HEK293 (cell line): ENCODE measurements at regions not wholly inside any gene's neighbourhood (a gene's known extent, or its start where the extent isn't known, plus 50 kb on each side); places are given as distances from the start of the nearest gene placed in this dataset.

Experiments used
- CTCF ChIA-PET: fragments of 350-600 bp; formaldehyde crosslinking; extraction: SDS; loops from one replicate; lab custom pipeline; 2021; ENCODE audit warnings: antibody characterized with exemption; lab: Yijun Ruan, JAX
- POLR2A ChIA-PET: fragments of 300-600 bp; formaldehyde crosslinking; extraction: SDS; loops from one replicate; lab custom pipeline; 2020; ENCODE audit warnings: antibody characterized with exemption, inconsistent platforms; lab: Yijun Ruan, JAX
- H3K27ac ChIP-seq: fragments of 200-500 bp; sonication (Bioruptor generic); 2 replicates; pipeline ENCODE4 v1.5.1; 2014; ENCODE audit warnings: low read depth, low read length, control low read depth, inconsistent platforms; ENCODE audit errors: extremely low read depth
- H3K36me3 ChIP-seq, 2 experiments: fragments of 200-500 bp in 1 of 2; sonication (Bioruptor generic) in 1 of 2; 1 replicate in 1 of 2; 2 replicates in 1 of 2; pipeline ENCODE4 v1.5.1; 2014 to 2017; ENCODE audit warnings: inconsistent platforms in 2 of 2, low read length in 2 of 2; ENCODE audit not compliant: control insufficient read depth in 2 of 2, insufficient read depth in 1 of 2
- H3K4me1 ChIP-seq: fragments of 200-500 bp; sonication (Bioruptor generic); 2 replicates; pipeline ENCODE4 v1.5.1; 2014; ENCODE audit warnings: mild to moderate bottlenecking, low read length, inconsistent platforms; ENCODE audit not compliant: control insufficient read depth, insufficient read depth
- H3K4me3 ChIP-seq: 2 replicates; pipeline ENCODE4 v1.5.1; 2011; ENCODE audit warnings: low read depth, mild to moderate bottlenecking, control low read depth, low read length, moderate library complexity
- H3K9me3 ChIP-seq: fragments of 200-500 bp; sonication (Bioruptor generic); 2 replicates; pipeline ENCODE4 v1.5.1; 2014; ENCODE audit warnings: low read depth, low read length, inconsistent platforms; ENCODE audit not compliant: control insufficient read depth, insufficient read depth
- KLF10 ChIP-seq: fragments of 450-650 bp; IDR thresholded peaks from 2 replicates; pipeline ENCODE4 v1.5.1; 2018; ENCODE audit warnings: missing biosample characterization, mild to moderate bottlenecking, missing genetic modification characterization
- KLF8 ChIP-seq: fragments of 450-650 bp; formaldehyde crosslinking; IDR thresholded peaks from 2 replicates; pipeline ENCODE4 v1.5.1; 2016; ENCODE audit warnings: missing biosample characterization, missing genetic modification characterization
- OVOL3 ChIP-seq: fragments of 450-650 bp; formaldehyde crosslinking; IDR thresholded peaks from 2 replicates; pipeline ENCODE4 v1.5.1; 2016; ENCODE audit warnings: missing biosample characterization, missing genetic modification characterization
- SETDB1 ChIP-seq: IDR thresholded peaks from one replicate; pipeline ENCODE4 v1.6.1; 2017; ENCODE audit warnings: mild to moderate bottlenecking, low read length, moderate library complexity, mixed read lengths; ENCODE audit not compliant: insufficient read length
- SP2 ChIP-seq: fragments of 450-650 bp; formaldehyde crosslinking; IDR thresholded peaks from 2 replicates; pipeline ENCODE4 v1.5.1; 2016; ENCODE audit warnings: missing biosample characterization, missing genetic modification characterization
- YY2 ChIP-seq: fragments of 450-650 bp; formaldehyde crosslinking; IDR thresholded peaks from 2 replicates; pipeline ENCODE4 v1.5.1; 2016; ENCODE audit warnings: missing biosample characterization, missing genetic modification characterization
- ZBTB17 ChIP-seq: fragments of 450-650 bp; formaldehyde crosslinking; IDR thresholded peaks from 2 replicates; pipeline ENCODE4 v1.5.1; 2016; ENCODE audit warnings: missing biosample characterization, missing genetic modification characterization
- ZNF248 ChIP-seq: fragments of 450-650 bp; formaldehyde crosslinking; IDR thresholded peaks from 2 replicates; pipeline ENCODE4 v1.5.1; 2017; ENCODE audit warnings: missing biosample characterization, missing genetic modification characterization
- ZNF423 ChIP-seq: fragments of 450-650 bp; formaldehyde crosslinking; IDR thresholded peaks from 2 replicates; pipeline ENCODE4 v1.5.1; 2016; ENCODE audit warnings: missing biosample characterization, missing genetic modification characterization
- ZNF558 ChIP-seq: fragments of 450-650 bp; formaldehyde crosslinking; IDR thresholded peaks from 2 replicates; pipeline ENCODE4 v1.5.1; 2016; ENCODE audit warnings: missing biosample characterization, missing genetic modification characterization
- ZNF585B ChIP-seq: fragments of 450-650 bp; formaldehyde crosslinking; IDR thresholded peaks from 2 replicates; pipeline ENCODE4 v1.5.1; 2016; ENCODE audit warnings: missing biosample characterization, missing genetic modification characterization
- ZNF785 ChIP-seq: fragments of 450-650 bp; formaldehyde crosslinking; IDR thresholded peaks from 2 replicates; pipeline ENCODE4 v1.5.1; 2016; ENCODE audit warnings: missing biosample characterization, missing genetic modification characterization
- TF ChIP-seq, protein P1 (sequence below): fragments of 450-650 bp; formaldehyde crosslinking; IDR thresholded peaks from 2 replicates; pipeline ENCODE4 v1.5.1; 2017; ENCODE audit warnings: missing biosample characterization, missing genetic modification characterization
- TF ChIP-seq, protein P2 (sequence below): fragments of 450-650 bp; formaldehyde crosslinking; IDR thresholded peaks from 2 replicates; pipeline ENCODE4 v1.5.1; 2016; ENCODE audit warnings: missing biosample characterization, missing genetic modification characterization, borderline replicate concordance
- TF ChIP-seq, protein P3 (sequence below): fragments of 450-650 bp; formaldehyde crosslinking; IDR thresholded peaks from 2 replicates; pipeline ENCODE4 v1.5.1; 2016; ENCODE audit warnings: missing biosample characterization, missing genetic modification characterization
- TF ChIP-seq, protein P4 (sequence below): fragments of 450-650 bp; formaldehyde crosslinking; IDR thresholded peaks from 2 replicates; pipeline ENCODE4 v1.5.1; 2016; ENCODE audit warnings: missing biosample characterization, missing genetic modification characterization, borderline replicate concordance
- TF ChIP-seq, protein P5 (sequence below): IDR thresholded peaks from 2 replicates; pipeline ENCODE4 v1.6.1; 2011; ENCODE audit warnings: mild to moderate bottlenecking, low read depth, low read length, borderline replicate concordance
- TF ChIP-seq, protein P6 (sequence below): fragments of 450-650 bp; formaldehyde crosslinking; IDR thresholded peaks from 2 replicates; pipeline ENCODE4 v1.5.0; 2017; ENCODE audit warnings: missing biosample characterization, missing genetic modification characterization, borderline replicate concordance
- TF ChIP-seq, protein P7 (sequence below): fragments of 450-650 bp; formaldehyde crosslinking; IDR thresholded peaks from 2 replicates; pipeline ENCODE4 v1.5.1; 2017; ENCODE audit warnings: missing biosample characterization, mild to moderate bottlenecking, missing genetic modification characterization, moderate library complexity

DNA sequence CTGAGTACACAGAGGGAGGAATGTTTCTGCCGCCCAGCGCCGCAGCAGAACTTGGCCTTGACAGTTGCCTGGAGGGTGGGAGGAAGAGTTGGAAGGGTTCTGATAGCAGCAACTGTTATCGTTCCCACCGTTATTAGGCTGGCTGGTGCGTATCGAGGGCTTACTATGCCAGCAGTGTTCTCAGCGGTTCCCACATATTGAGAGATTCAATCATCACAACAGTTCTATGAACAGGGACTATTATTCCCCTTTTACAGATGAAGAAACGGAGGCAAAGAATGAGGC, 380.1 kb upstream of the SULF2 start:
- TF ChIP-seq SETDB1 (no peak), KLF8 (tag by site-specific recombination) (no peak), ZNF423 (no peak), ZNF785 (tag by site-specific recombination) (no peak), SP2 (tag by site-specific recombination) (no peak), ZNF585B (tag by site-specific recombination) (no peak), ZBTB17 (no peak), OVOL3 (tag by site-specific recombination) (no peak), ZNF558 (tag by site-specific recombination) (no peak), ZNF248 (tag by site-specific recombination) (no peak), YY2 (no peak), KLF10 (tag by site-specific recombination) (no peak)
- TF ChIP-seq, protein P1, sequence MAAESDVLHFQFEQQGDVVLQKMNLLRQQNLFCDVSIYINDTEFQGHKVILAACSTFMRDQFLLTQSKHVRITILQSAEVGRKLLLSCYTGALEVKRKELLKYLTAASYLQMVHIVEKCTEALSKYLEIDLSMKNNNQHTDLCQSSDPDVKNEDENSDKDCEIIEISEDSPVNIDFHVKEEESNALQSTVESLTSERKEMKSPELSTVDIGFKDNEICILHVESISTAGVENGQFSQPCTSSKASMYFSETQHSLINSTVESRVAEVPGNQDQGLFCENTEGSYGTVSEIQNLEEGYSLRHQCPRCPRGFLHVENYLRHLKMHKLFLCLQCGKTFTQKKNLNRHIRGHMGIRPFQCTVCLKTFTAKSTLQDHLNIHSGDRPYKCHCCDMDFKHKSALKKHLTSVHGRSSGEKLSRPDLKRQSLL (tag by site-specific recombination) = no peak
- TF ChIP-seq, protein P2, sequence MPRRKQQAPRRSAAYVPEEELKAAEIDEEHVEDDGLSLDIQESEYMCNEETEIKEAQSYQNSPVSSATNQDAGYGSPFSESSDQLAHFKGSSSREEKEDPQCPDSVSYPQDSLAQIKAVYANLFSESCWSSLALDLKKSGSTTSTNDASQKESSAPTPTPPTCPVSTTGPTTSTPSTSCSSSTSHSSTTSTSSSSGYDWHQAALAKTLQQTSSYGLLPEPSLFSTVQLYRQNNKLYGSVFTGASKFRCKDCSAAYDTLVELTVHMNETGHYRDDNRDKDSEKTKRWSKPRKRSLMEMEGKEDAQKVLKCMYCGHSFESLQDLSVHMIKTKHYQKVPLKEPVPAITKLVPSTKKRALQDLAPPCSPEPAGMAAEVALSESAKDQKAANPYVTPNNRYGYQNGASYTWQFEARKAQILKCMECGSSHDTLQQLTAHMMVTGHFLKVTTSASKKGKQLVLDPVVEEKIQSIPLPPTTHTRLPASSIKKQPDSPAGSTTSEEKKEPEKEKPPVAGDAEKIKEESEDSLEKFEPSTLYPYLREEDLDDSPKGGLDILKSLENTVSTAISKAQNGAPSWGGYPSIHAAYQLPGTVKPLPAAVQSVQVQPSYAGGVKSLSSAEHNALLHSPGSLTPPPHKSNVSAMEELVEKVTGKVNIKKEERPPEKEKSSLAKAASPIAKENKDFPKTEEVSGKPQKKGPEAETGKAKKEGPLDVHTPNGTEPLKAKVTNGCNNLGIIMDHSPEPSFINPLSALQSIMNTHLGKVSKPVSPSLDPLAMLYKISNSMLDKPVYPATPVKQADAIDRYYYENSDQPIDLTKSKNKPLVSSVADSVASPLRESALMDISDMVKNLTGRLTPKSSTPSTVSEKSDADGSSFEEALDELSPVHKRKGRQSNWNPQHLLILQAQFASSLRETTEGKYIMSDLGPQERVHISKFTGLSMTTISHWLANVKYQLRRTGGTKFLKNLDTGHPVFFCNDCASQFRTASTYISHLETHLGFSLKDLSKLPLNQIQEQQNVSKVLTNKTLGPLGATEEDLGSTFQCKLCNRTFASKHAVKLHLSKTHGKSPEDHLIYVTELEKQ (tag by site-specific recombination) = no peak
- TF ChIP-seq, protein P3, sequence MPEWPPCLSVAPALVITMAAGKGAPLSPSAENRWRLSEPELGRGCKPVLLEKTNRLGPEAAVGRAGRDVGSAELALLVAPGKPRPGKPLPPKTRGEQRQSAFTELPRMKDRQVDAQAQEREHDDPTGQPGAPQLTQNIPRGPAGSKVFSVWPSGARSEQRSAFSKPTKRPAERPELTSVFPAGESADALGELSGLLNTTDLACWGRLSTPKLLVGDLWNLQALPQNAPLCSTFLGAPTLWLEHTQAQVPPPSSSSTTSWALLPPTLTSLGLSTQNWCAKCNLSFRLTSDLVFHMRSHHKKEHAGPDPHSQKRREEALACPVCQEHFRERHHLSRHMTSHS (tag by site-specific recombination) = no peak
- TF ChIP-seq, protein P4, sequence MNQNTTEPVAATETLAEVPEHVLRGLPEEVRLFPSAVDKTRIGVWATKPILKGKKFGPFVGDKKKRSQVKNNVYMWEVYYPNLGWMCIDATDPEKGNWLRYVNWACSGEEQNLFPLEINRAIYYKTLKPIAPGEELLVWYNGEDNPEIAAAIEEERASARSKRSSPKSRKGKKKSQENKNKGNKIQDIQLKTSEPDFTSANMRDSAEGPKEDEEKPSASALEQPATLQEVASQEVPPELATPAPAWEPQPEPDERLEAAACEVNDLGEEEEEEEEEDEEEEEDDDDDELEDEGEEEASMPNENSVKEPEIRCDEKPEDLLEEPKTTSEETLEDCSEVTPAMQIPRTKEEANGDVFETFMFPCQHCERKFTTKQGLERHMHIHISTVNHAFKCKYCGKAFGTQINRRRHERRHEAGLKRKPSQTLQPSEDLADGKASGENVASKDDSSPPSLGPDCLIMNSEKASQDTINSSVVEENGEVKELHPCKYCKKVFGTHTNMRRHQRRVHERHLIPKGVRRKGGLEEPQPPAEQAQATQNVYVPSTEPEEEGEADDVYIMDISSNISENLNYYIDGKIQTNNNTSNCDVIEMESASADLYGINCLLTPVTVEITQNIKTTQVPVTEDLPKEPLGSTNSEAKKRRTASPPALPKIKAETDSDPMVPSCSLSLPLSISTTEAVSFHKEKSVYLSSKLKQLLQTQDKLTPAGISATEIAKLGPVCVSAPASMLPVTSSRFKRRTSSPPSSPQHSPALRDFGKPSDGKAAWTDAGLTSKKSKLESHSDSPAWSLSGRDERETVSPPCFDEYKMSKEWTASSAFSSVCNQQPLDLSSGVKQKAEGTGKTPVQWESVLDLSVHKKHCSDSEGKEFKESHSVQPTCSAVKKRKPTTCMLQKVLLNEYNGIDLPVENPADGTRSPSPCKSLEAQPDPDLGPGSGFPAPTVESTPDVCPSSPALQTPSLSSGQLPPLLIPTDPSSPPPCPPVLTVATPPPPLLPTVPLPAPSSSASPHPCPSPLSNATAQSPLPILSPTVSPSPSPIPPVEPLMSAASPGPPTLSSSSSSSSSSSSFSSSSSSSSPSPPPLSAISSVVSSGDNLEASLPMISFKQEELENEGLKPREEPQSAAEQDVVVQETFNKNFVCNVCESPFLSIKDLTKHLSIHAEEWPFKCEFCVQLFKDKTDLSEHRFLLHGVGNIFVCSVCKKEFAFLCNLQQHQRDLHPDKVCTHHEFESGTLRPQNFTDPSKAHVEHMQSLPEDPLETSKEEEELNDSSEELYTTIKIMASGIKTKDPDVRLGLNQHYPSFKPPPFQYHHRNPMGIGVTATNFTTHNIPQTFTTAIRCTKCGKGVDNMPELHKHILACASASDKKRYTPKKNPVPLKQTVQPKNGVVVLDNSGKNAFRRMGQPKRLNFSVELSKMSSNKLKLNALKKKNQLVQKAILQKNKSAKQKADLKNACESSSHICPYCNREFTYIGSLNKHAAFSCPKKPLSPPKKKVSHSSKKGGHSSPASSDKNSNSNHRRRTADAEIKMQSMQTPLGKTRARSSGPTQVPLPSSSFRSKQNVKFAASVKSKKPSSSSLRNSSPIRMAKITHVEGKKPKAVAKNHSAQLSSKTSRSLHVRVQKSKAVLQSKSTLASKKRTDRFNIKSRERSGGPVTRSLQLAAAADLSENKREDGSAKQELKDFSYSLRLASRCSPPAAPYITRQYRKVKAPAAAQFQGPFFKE (tag by site-specific recombination) = no peak
- TF ChIP-seq, protein P5, sequence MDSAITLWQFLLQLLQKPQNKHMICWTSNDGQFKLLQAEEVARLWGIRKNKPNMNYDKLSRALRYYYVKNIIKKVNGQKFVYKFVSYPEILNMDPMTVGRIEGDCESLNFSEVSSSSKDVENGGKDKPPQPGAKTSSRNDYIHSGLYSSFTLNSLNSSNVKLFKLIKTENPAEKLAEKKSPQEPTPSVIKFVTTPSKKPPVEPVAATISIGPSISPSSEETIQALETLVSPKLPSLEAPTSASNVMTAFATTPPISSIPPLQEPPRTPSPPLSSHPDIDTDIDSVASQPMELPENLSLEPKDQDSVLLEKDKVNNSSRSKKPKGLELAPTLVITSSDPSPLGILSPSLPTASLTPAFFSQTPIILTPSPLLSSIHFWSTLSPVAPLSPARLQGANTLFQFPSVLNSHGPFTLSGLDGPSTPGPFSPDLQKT = no peak
- TF ChIP-seq, protein P6, sequence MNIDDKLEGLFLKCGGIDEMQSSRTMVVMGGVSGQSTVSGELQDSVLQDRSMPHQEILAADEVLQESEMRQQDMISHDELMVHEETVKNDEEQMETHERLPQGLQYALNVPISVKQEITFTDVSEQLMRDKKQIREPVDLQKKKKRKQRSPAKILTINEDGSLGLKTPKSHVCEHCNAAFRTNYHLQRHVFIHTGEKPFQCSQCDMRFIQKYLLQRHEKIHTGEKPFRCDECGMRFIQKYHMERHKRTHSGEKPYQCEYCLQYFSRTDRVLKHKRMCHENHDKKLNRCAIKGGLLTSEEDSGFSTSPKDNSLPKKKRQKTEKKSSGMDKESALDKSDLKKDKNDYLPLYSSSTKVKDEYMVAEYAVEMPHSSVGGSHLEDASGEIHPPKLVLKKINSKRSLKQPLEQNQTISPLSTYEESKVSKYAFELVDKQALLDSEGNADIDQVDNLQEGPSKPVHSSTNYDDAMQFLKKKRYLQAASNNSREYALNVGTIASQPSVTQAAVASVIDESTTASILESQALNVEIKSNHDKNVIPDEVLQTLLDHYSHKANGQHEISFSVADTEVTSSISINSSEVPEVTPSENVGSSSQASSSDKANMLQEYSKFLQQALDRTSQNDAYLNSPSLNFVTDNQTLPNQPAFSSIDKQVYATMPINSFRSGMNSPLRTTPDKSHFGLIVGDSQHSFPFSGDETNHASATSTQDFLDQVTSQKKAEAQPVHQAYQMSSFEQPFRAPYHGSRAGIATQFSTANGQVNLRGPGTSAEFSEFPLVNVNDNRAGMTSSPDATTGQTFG (tag by site-specific recombination) = no peak
- TF ChIP-seq, protein P7, sequence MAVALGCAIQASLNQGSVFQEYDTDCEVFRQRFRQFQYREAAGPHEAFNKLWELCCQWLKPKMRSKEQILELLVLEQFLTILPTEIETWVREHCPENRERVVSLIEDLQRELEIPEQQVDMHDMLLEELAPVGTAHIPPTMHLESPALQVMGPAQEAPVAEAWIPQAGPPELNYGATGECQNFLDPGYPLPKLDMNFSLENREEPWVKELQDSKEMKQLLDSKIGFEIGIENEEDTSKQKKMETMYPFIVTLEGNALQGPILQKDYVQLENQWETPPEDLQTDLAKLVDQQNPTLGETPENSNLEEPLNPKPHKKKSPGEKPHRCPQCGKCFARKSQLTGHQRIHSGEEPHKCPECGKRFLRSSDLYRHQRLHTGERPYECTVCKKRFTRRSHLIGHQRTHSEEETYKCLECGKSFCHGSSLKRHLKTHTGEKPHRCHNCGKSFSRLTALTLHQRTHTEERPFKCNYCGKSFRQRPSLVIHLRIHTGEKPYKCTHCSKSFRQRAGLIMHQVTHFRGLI = no peak
- POLR2A ChIA-PET = no interaction called here

More for the DNA sequence above, 380.1 kb upstream of the SULF2 start:
- no peaks in the 10 kb centered on the region for H3K36me3 ChIP-seq
- no peak overlapping the region for H3K4me3 ChIP-seq
- CTCF ChIA-PET = no interaction called here
- H3K9me3 ChIP-seq = no peaks in the 10 kb centered on the region
- no peak overlapping the region for H3K27ac ChIP-seq
- H3K4me1 ChIP-seq = no peaks in the 10 kb centered on the region
